ENCODE measurements at regions not wholly inside any gene's neighbourhood (a gene's known extent, or its start where the extent isn't known, plus 50 kb on each side); places are given as distances from the start of the nearest gene placed in this dataset.

DNA sequence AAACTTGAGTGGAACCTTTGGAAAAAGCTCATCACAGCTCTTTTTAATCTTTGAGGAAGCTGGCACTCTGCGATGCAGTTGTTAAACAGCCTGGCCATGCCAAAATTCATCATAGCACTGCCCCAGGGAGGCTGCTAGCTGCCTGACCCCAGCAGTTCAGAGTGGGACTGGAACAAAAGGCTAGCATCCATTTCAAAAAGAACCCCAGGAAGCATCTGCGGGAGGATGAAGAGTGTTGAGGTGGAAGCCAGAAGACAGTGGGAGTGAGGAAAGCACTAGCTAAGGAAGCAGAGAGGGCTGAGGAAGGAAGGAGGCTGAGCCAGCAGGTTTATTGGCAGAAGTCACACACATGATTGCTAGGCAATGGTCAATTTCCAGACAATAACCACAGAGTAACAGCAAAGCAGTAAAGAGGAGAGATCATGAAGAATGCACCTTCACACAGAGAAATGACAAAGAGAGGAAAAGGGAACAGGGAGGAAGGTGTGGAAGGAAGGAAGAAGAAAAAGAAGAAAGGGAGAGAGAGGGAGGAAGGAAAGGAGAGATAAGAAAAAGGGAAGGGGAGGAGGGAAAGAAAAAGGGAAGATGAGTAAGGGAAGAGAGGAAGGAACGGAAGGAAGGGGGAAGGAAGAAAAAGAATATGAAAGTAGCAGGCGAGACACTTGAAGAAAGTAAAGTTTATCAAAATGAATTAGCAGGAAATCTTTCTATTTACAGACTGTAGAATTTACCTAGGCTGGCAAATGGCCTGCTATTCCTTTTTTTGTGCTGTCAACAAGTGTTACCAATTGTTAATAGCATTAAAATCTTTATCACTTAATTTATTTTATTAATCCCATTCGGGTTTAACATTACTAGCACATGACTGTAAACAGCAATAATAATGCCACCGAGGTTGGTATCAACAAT, 270.0 kb upstream of the PSMD7 start:
- Histone ChIP-seq H3K27me3 (no peaks in the 10 kb centered on the region), H3K27ac (no peak overlapping the region), H3K4me3 (no peak overlapping the region), H3K36me3 (no peaks in the 10 kb centered on the region), H3K4me1 (no peaks in the 10 kb centered on the region), H3K9me3 (no peaks in the 10 kb centered on the region)
- TF ChIP-seq, protein P1, sequence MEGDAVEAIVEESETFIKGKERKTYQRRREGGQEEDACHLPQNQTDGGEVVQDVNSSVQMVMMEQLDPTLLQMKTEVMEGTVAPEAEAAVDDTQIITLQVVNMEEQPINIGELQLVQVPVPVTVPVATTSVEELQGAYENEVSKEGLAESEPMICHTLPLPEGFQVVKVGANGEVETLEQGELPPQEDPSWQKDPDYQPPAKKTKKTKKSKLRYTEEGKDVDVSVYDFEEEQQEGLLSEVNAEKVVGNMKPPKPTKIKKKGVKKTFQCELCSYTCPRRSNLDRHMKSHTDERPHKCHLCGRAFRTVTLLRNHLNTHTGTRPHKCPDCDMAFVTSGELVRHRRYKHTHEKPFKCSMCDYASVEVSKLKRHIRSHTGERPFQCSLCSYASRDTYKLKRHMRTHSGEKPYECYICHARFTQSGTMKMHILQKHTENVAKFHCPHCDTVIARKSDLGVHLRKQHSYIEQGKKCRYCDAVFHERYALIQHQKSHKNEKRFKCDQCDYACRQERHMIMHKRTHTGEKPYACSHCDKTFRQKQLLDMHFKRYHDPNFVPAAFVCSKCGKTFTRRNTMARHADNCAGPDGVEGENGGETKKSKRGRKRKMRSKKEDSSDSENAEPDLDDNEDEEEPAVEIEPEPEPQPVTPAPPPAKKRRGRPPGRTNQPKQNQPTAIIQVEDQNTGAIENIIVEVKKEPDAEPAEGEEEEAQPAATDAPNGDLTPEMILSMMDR (IDR thresholded peaks at IDR 0.05), result no peak
- TF ChIP-seq POLR2A (IDR thresholded peaks at IDR 0.05), result no peak
- DNase-seq, result no peak

DNA sequence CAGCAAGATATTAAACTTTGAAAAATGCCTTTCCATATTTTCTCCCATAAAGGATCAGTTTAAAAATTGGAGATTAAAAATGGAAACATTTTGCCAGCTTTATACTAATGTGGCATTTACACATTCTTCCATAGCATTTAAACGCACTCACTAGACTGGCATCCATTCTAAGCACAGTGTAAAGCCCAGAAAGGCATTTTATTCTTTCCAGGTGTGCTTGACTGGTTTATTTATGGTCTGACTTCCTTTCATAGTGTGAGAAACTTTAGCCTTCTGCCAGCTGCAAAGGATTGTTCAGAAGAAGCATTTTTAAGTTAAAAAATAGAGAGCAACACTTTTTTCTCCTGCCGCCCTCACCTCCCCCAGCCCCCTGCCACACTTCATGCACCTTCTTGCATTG, 271.7 kb upstream of the PSMD7 start:
- Histone ChIP-seq H3K27ac (no peak overlapping the region), H3K4me3 (no peak overlapping the region), H3K4me1 (no peaks in the 10 kb centered on the region), H3K27me3 (no peaks in the 10 kb centered on the region), H3K36me3 (no peaks in the 10 kb centered on the region), H3K9me3 (no peaks in the 10 kb centered on the region)
- no peak for DNase-seq
- TF ChIP-seq, protein P1 (IDR thresholded peaks at IDR 0.05), result no peak
- TF ChIP-seq POLR2A (IDR thresholded peaks at IDR 0.05), result no peak

DNA sequence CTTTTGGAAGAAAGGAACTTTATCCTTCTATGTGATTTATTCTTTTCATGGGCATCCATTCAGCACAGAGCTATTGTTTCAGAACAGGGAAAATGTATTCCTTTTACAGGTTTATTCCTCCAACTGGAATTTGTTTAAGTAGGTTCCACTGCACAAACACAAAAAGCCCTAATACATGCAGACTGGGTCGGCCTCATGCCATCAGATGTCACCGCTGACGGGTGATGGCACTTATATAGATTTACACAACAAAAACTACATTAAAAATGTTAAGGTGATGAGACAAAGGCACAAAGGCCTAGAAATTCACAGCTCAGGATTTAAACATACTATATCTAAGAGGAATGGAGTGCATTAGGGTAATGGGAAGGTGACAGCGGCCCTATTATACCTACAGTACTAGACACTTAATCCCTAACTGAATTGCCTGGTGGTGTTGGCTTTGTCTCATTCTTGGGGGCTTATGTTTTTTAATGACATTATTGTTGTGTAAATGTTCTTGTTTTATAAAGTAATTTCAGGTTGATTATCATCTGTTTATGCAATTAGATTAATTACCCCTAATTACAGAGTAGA, 276.4 kb upstream of the PSMD7 start:
- H3K4me1 ChIP-seq, result no peaks in the 10 kb centered on the region
- H3K4me3 ChIP-seq, result no peak overlapping the region
- H3K36me3 ChIP-seq, result no peaks in the 10 kb centered on the region
- no peaks in the 10 kb centered on the region for H3K27me3 ChIP-seq
- DNase-seq, result no peak
- H3K9me3 ChIP-seq, result no peaks in the 10 kb centered on the region
- no peak overlapping the region for H3K27ac ChIP-seq
- TF ChIP-seq, protein P1 (IDR thresholded peaks at IDR 0.05), result no peak
- TF ChIP-seq POLR2A (IDR thresholded peaks at IDR 0.05), result no peak

DNA sequence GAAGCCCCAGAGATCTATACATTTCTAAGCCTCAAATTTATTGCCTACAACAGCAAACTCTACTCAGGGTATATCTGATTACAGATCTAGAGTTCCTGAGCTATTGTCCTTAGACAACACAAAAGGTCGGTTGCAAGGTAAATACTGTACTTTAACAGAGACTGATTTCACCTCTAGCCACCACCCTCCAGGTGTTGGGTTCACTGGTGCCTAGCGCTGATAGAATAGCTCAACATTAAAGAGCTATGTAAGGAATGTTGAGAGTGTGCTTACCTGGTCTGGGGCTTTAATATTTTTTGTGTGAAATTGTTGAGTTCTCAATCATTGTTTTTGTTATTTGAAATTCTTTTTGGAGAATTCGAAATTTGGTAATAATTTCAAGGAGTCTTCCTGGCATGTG, 277.0 kb upstream of the PSMD7 start:
- no peaks in the 10 kb centered on the region for H3K27me3 ChIP-seq
- H3K9me3 ChIP-seq, result no peaks in the 10 kb centered on the region
- no peak for DNase-seq
- no peak overlapping the region for H3K27ac ChIP-seq
- H3K36me3 ChIP-seq, result no peaks in the 10 kb centered on the region
- no peak for TF ChIP-seq POLR2A (IDR thresholded peaks at IDR 0.05)
- TF ChIP-seq, protein P1 (IDR thresholded peaks at IDR 0.05), result no peak
- no peak overlapping the region for H3K4me3 ChIP-seq
- H3K4me1 ChIP-seq, result no peaks in the 10 kb centered on the region

DNA sequence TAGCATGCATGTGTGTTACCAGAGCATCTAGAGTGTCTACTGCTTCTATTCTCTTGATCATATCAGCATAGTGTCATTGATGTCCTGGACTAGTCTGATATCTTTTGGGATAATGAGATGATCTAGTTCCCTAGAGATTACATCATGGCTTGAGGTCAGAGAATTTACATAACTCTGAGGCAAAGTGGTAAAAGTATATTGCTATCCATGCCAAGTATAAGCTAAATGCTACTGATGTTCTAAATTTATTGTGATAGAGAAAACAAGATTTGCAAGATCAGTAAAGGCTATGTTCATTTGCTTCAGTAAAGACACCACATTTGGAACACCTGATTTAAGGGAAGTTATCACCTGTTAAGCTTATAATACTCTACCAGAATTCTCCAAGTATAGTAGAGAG, 280.7 kb upstream of the PSMD7 start:
- no peak for DNase-seq
- Histone ChIP-seq H3K4me1 (no peaks in the 10 kb centered on the region), H3K36me3 (no peaks in the 10 kb centered on the region), H3K9me3 (no peaks in the 10 kb centered on the region), H3K27ac (no peak overlapping the region), H3K27me3 (no peaks in the 10 kb centered on the region), H3K4me3 (no peak overlapping the region)
- TF ChIP-seq POLR2A (IDR thresholded peaks at IDR 0.05), result no peak
- TF ChIP-seq, protein P1 (IDR thresholded peaks at IDR 0.05), result no peak
